Stomach (tissue), 4 donors: ENCODE measurements at regions not wholly inside any gene's neighbourhood (a gene's known extent, or its start where the extent isn't known, plus 50 kb on each side); places are given as distances from the start of the nearest gene placed in this dataset.

Experiments used
- POLR2AphosphoS5 ChIP-seq, 3 donors: sonication (generic); formaldehyde crosslinking; IDR thresholded peaks; one replicate each; pipeline ENCODE4 v1.6.1; 2016; ENCODE audit warnings: antibody characterized with exemption in 3 of 3
- TF ChIP-seq, protein P1 (sequence below), 7 experiments: fragments of 450-650 bp in 4 of 7; fragments of 200-600 bp in 3 of 7; sonication (generic) in 3 of 7; IDR thresholded peaks; one replicate each; pipeline ENCODE4 v1.5.1; 2016 to 2019; ENCODE audit warnings: antibody characterized with exemption in 7 of 7, control low read depth in 2 of 7, mild to moderate bottlenecking in 1 of 7

- TF ChIP-seq, protein P1, sequence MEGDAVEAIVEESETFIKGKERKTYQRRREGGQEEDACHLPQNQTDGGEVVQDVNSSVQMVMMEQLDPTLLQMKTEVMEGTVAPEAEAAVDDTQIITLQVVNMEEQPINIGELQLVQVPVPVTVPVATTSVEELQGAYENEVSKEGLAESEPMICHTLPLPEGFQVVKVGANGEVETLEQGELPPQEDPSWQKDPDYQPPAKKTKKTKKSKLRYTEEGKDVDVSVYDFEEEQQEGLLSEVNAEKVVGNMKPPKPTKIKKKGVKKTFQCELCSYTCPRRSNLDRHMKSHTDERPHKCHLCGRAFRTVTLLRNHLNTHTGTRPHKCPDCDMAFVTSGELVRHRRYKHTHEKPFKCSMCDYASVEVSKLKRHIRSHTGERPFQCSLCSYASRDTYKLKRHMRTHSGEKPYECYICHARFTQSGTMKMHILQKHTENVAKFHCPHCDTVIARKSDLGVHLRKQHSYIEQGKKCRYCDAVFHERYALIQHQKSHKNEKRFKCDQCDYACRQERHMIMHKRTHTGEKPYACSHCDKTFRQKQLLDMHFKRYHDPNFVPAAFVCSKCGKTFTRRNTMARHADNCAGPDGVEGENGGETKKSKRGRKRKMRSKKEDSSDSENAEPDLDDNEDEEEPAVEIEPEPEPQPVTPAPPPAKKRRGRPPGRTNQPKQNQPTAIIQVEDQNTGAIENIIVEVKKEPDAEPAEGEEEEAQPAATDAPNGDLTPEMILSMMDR (IDR thresholded peaks at IDR 0.05), result no peak
- no peak for TF ChIP-seq POLR2AphosphoS5 (IDR thresholded peaks at IDR 0.05)
Observed at GRCh38 chr7:46916581-46916980, 665.3 kb downstream of the TNS3 start.
